ENCODE measurements at regions not wholly inside any gene's neighbourhood (a gene's known extent, or its start where the extent isn't known, plus 50 kb on each side); places are given as distances from the start of the nearest gene placed in this dataset.

DNA sequence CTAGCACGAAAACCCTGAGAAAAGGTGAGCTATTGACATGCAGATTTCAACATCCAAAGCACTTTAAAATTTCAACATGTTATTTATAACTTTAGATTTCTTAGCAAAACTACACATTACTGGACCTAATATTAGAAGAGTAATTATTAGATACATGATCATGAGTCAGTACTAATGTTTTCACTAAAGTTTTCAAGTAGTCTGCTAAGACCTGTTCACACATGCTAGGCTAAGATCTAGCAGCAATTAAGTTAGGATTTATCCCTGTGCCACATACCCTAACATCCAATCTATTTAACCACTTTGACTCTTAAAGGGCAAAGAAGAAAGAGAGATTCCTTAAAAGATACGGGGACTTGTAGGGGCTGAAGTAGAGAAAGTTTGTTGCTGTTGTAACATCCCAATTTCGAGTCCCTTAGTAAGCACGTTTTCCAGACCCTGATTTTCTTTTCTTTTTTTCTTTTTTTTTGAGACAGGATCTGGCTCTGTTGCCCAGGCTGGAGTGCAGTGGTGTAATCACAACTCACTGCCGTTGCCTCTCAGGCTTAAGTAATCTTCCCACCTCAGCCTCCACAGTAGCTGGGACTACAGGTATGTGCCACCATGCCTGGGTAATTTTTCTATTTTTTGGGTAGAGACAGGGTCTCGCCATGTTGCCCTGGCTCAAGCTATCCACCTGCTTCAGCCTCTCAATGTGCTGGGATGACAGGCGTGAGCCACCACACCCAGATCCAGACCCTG, 102.5 kb upstream of the ATF7IP start:
- no peak overlapping the region for H3K4me3 Mint-ChIP-seq
- DNase-seq: no peak
- H3K36me3 ChIP-seq (ENCODE audit: insufficient read depth, low read length): no peaks in the 10 kb centered on the region
- ChIA-PET CTCF (interaction anchor here (1.0 to 1.5 kb wide), 3 partner anchors 25 to 103 kb away, joined by 3 to 5 read pairs (median 4); partner anchors contain the start of gene ATF7IP), POLR2A (no interaction called here)
- peaks cover 12 to 20% (median 17%) of the 10 kb centered on the region in 3 donors for H3K4me1 Mint-ChIP-seq
- H3K9me3 Mint-ChIP-seq: peaks cover 0 to 12% (median 7%) of the 10 kb centered on the region in 5 donors
- H3K4me3 ChIP-seq (ENCODE audit: low read length): no peak overlapping the region
- H3K27me3 Mint-ChIP-seq: no peaks in the 10 kb centered on the region
- H3K9me3 ChIP-seq (ENCODE audit: low read length): no peaks in the 10 kb centered on the region
- H3K4me1 ChIP-seq (ENCODE audit: insufficient read depth, low read length): peaks cover 7% of the 10 kb centered on the region
- H3K27ac Mint-ChIP-seq: peak overlapping the region in 3 of 8 donors; percentile 27 to 62 (median 40)
- H3K36me3 Mint-ChIP-seq: peaks cover 0 to 10% (median 1%) of the 10 kb centered on the region in 3 donors
- H3K27ac ChIP-seq (ENCODE audit: low read depth, low read length): no peak overlapping the region
- H3K27me3 ChIP-seq (ENCODE audit: insufficient read depth, low read length, poor library complexity, severe bottlenecking): no peaks in the 10 kb centered on the region

- Histone ChIP-seq H3K9me3 (ENCODE audit: low read length) (no peaks in the 10 kb centered on the region), H3K27ac (ENCODE audit: low read depth, low read length) (no peak overlapping the region), H3K4me3 (ENCODE audit: low read length) (no peak overlapping the region), H3K4me1 (ENCODE audit: insufficient read depth, low read length) (no peaks in the 10 kb centered on the region), H3K27me3 (ENCODE audit: insufficient read depth, low read length, poor library complexity, severe bottlenecking) (no peaks in the 10 kb centered on the region), H3K36me3 (ENCODE audit: insufficient read depth, low read length) (no peaks in the 10 kb centered on the region)
- Mint-ChIP-seq H3K27me3 (no peaks in the 10 kb centered on the region), H3K4me1 (peaks cover 4 to 12% (median 9%) of the 10 kb centered on the region in 3 donors), H3K36me3 (peaks cover 0 to 4% (median 1%) of the 10 kb centered on the region in 3 donors), H3K27ac (no peak overlapping the region), H3K9me3 (peaks cover 0 to 6% (median 5%) of the 10 kb centered on the region in 5 donors), H3K4me3 (no peak overlapping the region)
- no peak for DNase-seq
- ChIA-PET CTCF (interaction anchor here (0.5 to 1.5 kb wide), 4 partner anchors 10 to 223 kb away, joined by 3 to 5 read pairs (median 4); partner anchors contain the start of gene ATF7IP), POLR2A (no interaction called here)
Observed at GRCh38 chr12:14263742-14264141, 101.7 kb upstream of the ATF7IP start.

- DNase-seq: no peak
- H3K4me1 ChIP-seq (ENCODE audit: insufficient read depth, low read length): no peaks in the 10 kb centered on the region
- H3K4me3 ChIP-seq (ENCODE audit: low read length): no peak overlapping the region
- CTCF ChIA-PET: interaction anchor here (1.2 kb wide), 2 partner anchors 9 to 101 kb away, joined by 3 to 5 read pairs; partner anchors contain the start of gene ATF7IP
- H3K36me3 ChIP-seq (ENCODE audit: insufficient read depth, low read length): no peaks in the 10 kb centered on the region
- Mint-ChIP-seq H3K27me3 (no peaks in the 10 kb centered on the region), H3K36me3 (peaks cover 0 to 2% (median under 1%) of the 10 kb centered on the region in 3 donors), H3K4me3 (peak overlapping the region in 1 of 7 donors; percentile 16), H3K27ac (peak overlapping the region in 1 of 8 donors; percentile 46), H3K9me3 (peaks cover 1 to 5% (median 2%) of the 10 kb centered on the region in 5 donors), H3K4me1 (peaks cover 2 to 8% (median 5%) of the 10 kb centered on the region in 3 donors)
- H3K27me3 ChIP-seq (ENCODE audit: insufficient read depth, low read length, poor library complexity, severe bottlenecking): no peaks in the 10 kb centered on the region
- POLR2A ChIA-PET: no interaction called here
- H3K9me3 ChIP-seq (ENCODE audit: low read length): no peaks in the 10 kb centered on the region
- H3K27ac ChIP-seq (ENCODE audit: low read depth, low read length): no peak overlapping the region
Observed at GRCh38 chr12:14264316-14264715, 101.2 kb upstream of the ATF7IP start.

DNA sequence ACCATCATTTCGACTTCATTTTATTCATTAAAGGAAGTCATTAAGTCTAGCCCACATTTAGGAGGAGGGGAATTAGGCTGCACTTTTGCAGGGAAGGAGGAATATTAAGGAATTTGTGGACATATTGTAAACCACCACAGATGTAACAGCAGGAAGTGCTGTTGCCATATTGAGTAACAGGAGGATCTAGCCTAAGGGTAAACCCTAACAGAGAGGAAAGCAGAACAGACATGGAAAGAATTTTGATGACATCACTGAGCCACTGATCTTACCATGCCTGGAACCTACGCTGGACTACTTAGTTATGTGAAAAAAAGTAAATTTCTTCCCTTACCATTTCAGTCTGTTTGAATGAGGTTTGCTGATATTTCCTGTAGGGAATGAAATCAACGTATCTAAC, 100.7 kb upstream of the ATF7IP start:
- Mint-ChIP-seq H3K27me3 (no peaks in the 10 kb centered on the region), H3K4me1 (peaks cover 2 to 8% (median 5%) of the 10 kb centered on the region in 3 donors), H3K27ac (peak overlapping the region in 1 of 8 donors; percentile 46), H3K9me3 (peaks cover 4 to 7% (median 4%) of the 10 kb centered on the region in 5 donors), H3K4me3 (peak overlapping the region in 1 of 7 donors; percentile 16), H3K36me3 (peaks cover 0 to 4% (median 2%) of the 10 kb centered on the region in 3 donors)
- Histone ChIP-seq H3K4me1 (ENCODE audit: insufficient read depth, low read length) (no peaks in the 10 kb centered on the region), H3K9me3 (ENCODE audit: low read length) (no peaks in the 10 kb centered on the region), H3K36me3 (ENCODE audit: insufficient read depth, low read length) (no peaks in the 10 kb centered on the region), H3K27ac (ENCODE audit: low read depth, low read length) (no peak overlapping the region), H3K4me3 (ENCODE audit: low read length) (no peak overlapping the region), H3K27me3 (ENCODE audit: insufficient read depth, low read length, poor library complexity, severe bottlenecking) (no peaks in the 10 kb centered on the region)
- CTCF ChIA-PET: interaction anchor here (1.2 kb wide), 1 partner anchor 9 kb away, joined by 5 read pairs; no protein-coding TSS in a partner anchor
- no peak for DNase-seq
- POLR2A ChIA-PET: no interaction called here

- H3K27ac ChIP-seq (ENCODE audit: low read depth, low read length): no peak overlapping the region
- no peaks in the 10 kb centered on the region for H3K4me1 ChIP-seq (ENCODE audit: insufficient read depth, low read length)
- no peak for DNase-seq
- Mint-ChIP-seq H3K27ac (no peak overlapping the region), H3K4me3 (no peak overlapping the region), H3K9me3 (peaks cover 9 to 16% (median 15%) of the 10 kb centered on the region in 5 donors), H3K36me3 (peaks cover 3 to 13% (median 4%) of the 10 kb centered on the region in 3 donors), H3K4me1 (peaks cover 1 to 5% (median 3%) of the 10 kb centered on the region in 3 donors), H3K27me3 (no peaks in the 10 kb centered on the region)
- ChIA-PET CTCF (no interaction called here), POLR2A (no interaction called here)
- H3K36me3 ChIP-seq (ENCODE audit: insufficient read depth, low read length): no peaks in the 10 kb centered on the region
- H3K4me3 ChIP-seq (ENCODE audit: low read length): no peak overlapping the region
- H3K9me3 ChIP-seq (ENCODE audit: low read length): no peaks in the 10 kb centered on the region
- H3K27me3 ChIP-seq (ENCODE audit: insufficient read depth, low read length, poor library complexity, severe bottlenecking): no peaks in the 10 kb centered on the region
Observed at GRCh38 chr12:14268120-14268515, 97.4 kb upstream of the ATF7IP start.

GRCh38 chr12:14270392-14270791, 95.1 kb upstream of the ATF7IP start:
- H3K4me3 ChIP-seq (ENCODE audit: low read length): no peak overlapping the region
- H3K9me3 Mint-ChIP-seq: peaks cover 9 to 16% (median 13%) of the 10 kb centered on the region in 5 donors
- ChIA-PET CTCF (no interaction called here), POLR2A (no interaction called here)
- H3K27ac ChIP-seq (ENCODE audit: low read depth, low read length): no peak overlapping the region
- no peak overlapping the region for H3K4me3 Mint-ChIP-seq
- H3K4me1 Mint-ChIP-seq: peaks cover 6 to 8% (median 7%) of the 10 kb centered on the region in 3 donors
- no peaks in the 10 kb centered on the region for H3K27me3 Mint-ChIP-seq
- no peaks in the 10 kb centered on the region for H3K4me1 ChIP-seq (ENCODE audit: insufficient read depth, low read length)
- peaks cover 3 to 13% (median 4%) of the 10 kb centered on the region in 3 donors for H3K36me3 Mint-ChIP-seq
- peak overlapping the region in 1 of 8 donors; percentile 41 for H3K27ac Mint-ChIP-seq
- no peak for DNase-seq
- H3K27me3 ChIP-seq (ENCODE audit: insufficient read depth, low read length, poor library complexity, severe bottlenecking): no peaks in the 10 kb centered on the region
- H3K9me3 ChIP-seq (ENCODE audit: low read length): no peaks in the 10 kb centered on the region
- no peaks in the 10 kb centered on the region for H3K36me3 ChIP-seq (ENCODE audit: insufficient read depth, low read length)

DNA sequence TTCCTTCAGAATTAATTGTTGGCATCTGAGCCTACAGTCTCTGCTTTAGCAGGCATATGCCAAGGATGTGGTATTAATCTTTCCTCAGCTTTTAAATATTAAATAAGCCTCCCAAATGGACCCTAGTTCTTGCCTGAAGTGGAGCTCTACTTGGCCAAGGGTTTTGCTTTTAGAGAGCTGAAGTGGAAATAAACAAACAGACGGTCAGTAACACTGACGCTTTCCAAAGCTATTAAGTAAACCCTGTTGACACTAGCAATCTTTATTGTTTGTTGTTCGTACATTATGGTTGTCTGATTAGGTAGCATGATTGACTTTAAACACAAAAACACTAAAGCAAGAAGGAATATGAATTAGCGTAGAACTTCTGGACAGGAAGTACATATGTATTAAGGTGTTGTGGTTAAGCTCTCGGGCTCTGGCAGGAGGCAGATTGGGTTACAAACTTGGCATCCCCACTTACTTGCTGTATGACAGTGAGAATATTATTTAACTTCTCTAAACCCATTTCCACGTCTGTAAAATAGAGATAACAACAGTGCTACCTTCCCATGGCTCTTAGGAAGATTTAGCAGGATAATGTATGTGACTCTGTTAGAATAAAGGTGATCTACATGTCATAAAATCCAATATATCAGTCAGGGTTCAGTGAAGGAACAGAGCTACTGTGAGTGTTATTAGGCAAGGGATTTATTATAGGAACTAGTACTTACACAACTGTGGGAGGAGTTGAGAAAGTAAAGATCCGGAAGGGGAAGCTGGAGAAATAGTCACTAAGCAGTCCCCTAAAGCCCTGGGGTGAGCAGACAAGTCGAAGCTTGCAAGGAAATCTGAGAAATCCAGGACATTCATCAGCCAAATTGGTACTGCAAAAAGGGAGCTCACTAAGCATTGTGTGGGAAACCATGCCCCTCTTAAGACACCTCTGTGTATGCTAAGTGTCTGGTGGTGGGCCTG, 92.2 kb upstream of the ATF7IP start:
- Histone ChIP-seq H3K36me3 (ENCODE audit: insufficient read depth, low read length) (no peaks in the 10 kb centered on the region), H3K27me3 (ENCODE audit: insufficient read depth, low read length, poor library complexity, severe bottlenecking) (no peaks in the 10 kb centered on the region), H3K4me1 (ENCODE audit: insufficient read depth, low read length) (no peaks in the 10 kb centered on the region), H3K4me3 (ENCODE audit: low read length) (no peak overlapping the region), H3K27ac (ENCODE audit: low read depth, low read length) (no peak overlapping the region), H3K9me3 (ENCODE audit: low read length) (no peaks in the 10 kb centered on the region)
- CTCF ChIA-PET: interaction anchor here (0.8 to 2.2 kb wide), 6 partner anchors 9 to 161 kb away, joined by 3 to 7 read pairs (median 4); partner anchors contain the start of gene ATF7IP
- DNase-seq: no peak
- H3K4me1 Mint-ChIP-seq: peaks cover 7 to 13% (median 12%) of the 10 kb centered on the region in 3 donors
- POLR2A ChIA-PET: interaction anchor here (0.7 to 0.9 kb wide), 2 partner anchors 16 to 48 kb away, joined by 3 to 7 read pairs; no protein-coding TSS in a partner anchor
- H3K9me3 Mint-ChIP-seq: peaks cover 9 to 16% (median 13%) of the 10 kb centered on the region in 5 donors
- H3K27me3 Mint-ChIP-seq: no peaks in the 10 kb centered on the region
- no peak overlapping the region for H3K4me3 Mint-ChIP-seq
- peak overlapping the region in 1 of 8 donors; percentile 7 for H3K27ac Mint-ChIP-seq
- H3K36me3 Mint-ChIP-seq: peaks cover 3 to 13% (median 4%) of the 10 kb centered on the region in 3 donors
